K562 (cell line): ENCODE measurements at regions not wholly inside any gene's neighbourhood (a gene's known extent, or its start where the extent isn't known, plus 50 kb on each side); places are given as distances from the start of the nearest gene placed in this dataset.

Experiments
- ATAC-seq: fragments of 200-7000 bp; cut with Tn5 transposase; 3 replicates; pipeline ENCODE4 v1.9.1; 2020; ENCODE audit warnings: moderate library complexity
- BruUV-seq: library from RNA; stranded (reverse); fragments of 400-500 nt; replicated peaks from 2 replicates; lab custom pipeline; 2021; lab: Mats Ljungman, UMichigan
- CTCF ChIA-PET: fragments of 300-600 bp; formaldehyde crosslinking; extraction: SDS; loops from one replicate; lab custom pipeline; 2021; ENCODE audit warnings: low intra/inter-chr PET ratio; lab: Yijun Ruan, JAX
- POLR2A ChIA-PET: fragments of 300-600, 350-650 bp; sonication (Branson Sonifier 250); formaldehyde crosslinking; extraction: SDS; loops from one replicate; lab custom pipeline; 2021; ENCODE audit warnings: antibody characterized with exemption, inconsistent platforms; lab: Yijun Ruan, JAX
- DNase-seq, 4 experiments: peaks; one replicate each; pipeline versions ENCODE4 v3.0.0 to v3.0.0-alpha.2; 2011 to 2018; ENCODE audit warnings: low spot score in 3 of 4, mixed read lengths in 3 of 4; ENCODE audit errors: extremely low read depth in 1 of 4
- FAIRE-seq: peaks from 2 replicates; lab custom pipeline; 2011; peaks lifted over from hg19 to GRCh38; lab: Jason Lieb, UNC
- H2AFZ ChIP-seq: 2 replicates; pipeline ENCODE4 v1.6.0; 2011; ENCODE audit warnings: low read depth, low read length, control low read depth, inconsistent platforms
- H3K27ac ChIP-seq: fragments of 200-600 bp; 3 replicates; pipeline ENCODE4 v1.8.0; 2011; ENCODE audit warnings: low read depth, mild to moderate bottlenecking, control low read depth, inconsistent platforms, low read length, moderate library complexity, mixed read lengths; ENCODE audit errors: extremely low read depth
- H3K27me3 ChIP-seq, 2 experiments: fragments of 300-600 bp in 1 of 2; 2 replicates in 1 of 2; 3 replicates in 1 of 2; pipeline versions ENCODE4 v1.6.0 to v1.8.0; 2011; ENCODE audit warnings: inconsistent platforms in 2 of 2, low read length in 2 of 2, mild to moderate bottlenecking in 1 of 2, mixed read lengths in 1 of 2, moderate library complexity in 1 of 2; ENCODE audit not compliant: control insufficient read depth in 2 of 2, insufficient read depth in 2 of 2
- H3K36me3 ChIP-seq: fragments of 300-600 bp; 3 replicates; pipeline ENCODE4 v1.8.0; 2011; ENCODE audit warnings: mild to moderate bottlenecking, low read length, inconsistent platforms; ENCODE audit not compliant: control insufficient read depth, insufficient read depth
- H3K4me1 ChIP-seq, 2 experiments: fragments of 200-600 bp in 1 of 2; replicated peaks in 1 of 2; 2 replicates in 1 of 2; 3 replicates in 1 of 2; pipeline versions ENCODE4 v1.5.1 to v1.8.0; 2011; ENCODE audit warnings: inconsistent platforms in 2 of 2, low read length in 2 of 2, mild to moderate bottlenecking in 1 of 2, mixed read lengths in 1 of 2, moderate library complexity in 1 of 2; ENCODE audit not compliant: control insufficient read depth in 2 of 2, insufficient read depth in 2 of 2
- H3K4me2 ChIP-seq: 2 replicates; pipeline ENCODE4 v1.6.1; 2011; ENCODE audit warnings: low read length, control low read depth, inconsistent platforms, mixed read lengths; ENCODE audit not compliant: insufficient read depth
- H3K4me3 ChIP-seq: fragments of 200-600 bp; sonication (generic), shearing (Covaris generic); 2 replicates; pipeline ENCODE4 v1.5.1; 2016; ENCODE audit warnings: control low read depth, inconsistent platforms
- H3K79me2 ChIP-seq: fragments of 200-600 bp; 3 replicates; pipeline ENCODE4 v1.8.0; 2011; ENCODE audit warnings: low read length, inconsistent platforms; ENCODE audit not compliant: control insufficient read depth, insufficient read depth
- H3K9ac ChIP-seq, 2 experiments: 2 replicates each; pipeline versions ENCODE4 v1.6.0 to v1.6.1; 2011; ENCODE audit warnings: low read depth in 2 of 2, low read length in 2 of 2, control low read depth in 1 of 2, inconsistent platforms in 1 of 2, mild to moderate bottlenecking in 1 of 2, mixed read lengths in 1 of 2; ENCODE audit not compliant: insufficient read depth in 1 of 2
- H3K9me1 ChIP-seq: one replicate; pipeline ENCODE4 v1.6.0; 2011; ENCODE audit warnings: inconsistent platforms, mild to moderate bottlenecking, low read length, moderate library complexity; ENCODE audit not compliant: control insufficient read depth, insufficient read depth
- H3K9me3 ChIP-seq: replicated peaks from 2 replicates; pipeline ENCODE4 v1.5.1; 2011; ENCODE audit warnings: low read depth, low read length, inconsistent platforms; ENCODE audit not compliant: control insufficient read depth, insufficient read depth
- H4K20me1 ChIP-seq: replicated peaks from 2 replicates; pipeline ENCODE4 v1.6.1; 2011; ENCODE audit warnings: low read length, inconsistent platforms, mixed read lengths; ENCODE audit not compliant: control insufficient read depth, insufficient read depth
- CC2D1A ChIP-seq: fragments of 450-650 bp; IDR thresholded peaks from 2 replicates; pipeline ENCODE4 v1.6.1; 2017; ENCODE audit warnings: mild to moderate bottlenecking
- HNRNPLL ChIP-seq: fragments of 200-400 bp; formaldehyde crosslinking; IDR thresholded peaks from 2 replicates; pipeline ENCODE4 v1.6.1; 2017; ENCODE audit warnings: low read length, low read depth, mild to moderate bottlenecking; ENCODE audit not compliant: poor library complexity, severe bottlenecking
- KDM4B ChIP-seq, 2 experiments: fragments of 450-650 bp in 1 of 2; sonication (generic) in 1 of 2; IDR thresholded peaks; 2 replicates each; pipeline ENCODE4 v1.6.1; 2016 to 2017; ENCODE audit warnings: borderline replicate concordance in 2 of 2, antibody characterized with exemption in 1 of 2, low read depth in 1 of 2, mild to moderate bottlenecking in 1 of 2
- MTF1 ChIP-seq: fragments of 250-450 bp; sonication (Bioruptor Pico); IDR thresholded peaks from 2 replicates; pipeline ENCODE4 v1.9.0; 2021; ENCODE audit warnings: moderate library complexity, mild to moderate bottlenecking, inconsistent platforms, borderline replicate concordance
- NEUROD1 ChIP-seq: fragments of 150-350 bp; IDR thresholded peaks from 2 replicates; pipeline ENCODE4 v1.6.1; 2014; ENCODE audit warnings: borderline replicate concordance, low read length, low read depth; ENCODE audit not compliant: partially characterized antibody
- OTX1 ChIP-seq: fragments of 450-650 bp; formaldehyde crosslinking; IDR thresholded peaks from 2 replicates; pipeline ENCODE4 v1.4.0; 2022; ENCODE audit warnings: mild to moderate bottlenecking
- ZNF586 ChIP-seq: fragments of 450-650 bp; formaldehyde crosslinking; conservative IDR thresholded peaks from 2 replicates; pipeline ENCODE4 v1.4.0; 2020; ENCODE audit warnings: mild to moderate bottlenecking, moderate library complexity
- WGBS: fragments of 100-300 bp; shearing (Covaris generic); methylation state at CpG from one replicate; pipeline ENCODE4 v1.1.6; 2016; ENCODE audit warnings: low coverage, mixed read lengths; ENCODE audit not compliant: insufficient coverage; ENCODE audit errors: missing lambda C conversion rate; 5-methylcytosine and 5-hydroxymethylcytosine counted together
- in situ Hi-C: fragments of 300-500 bp; cut with MboI; formaldehyde crosslinking; loops from 4 replicates; pipeline ENCODE4 v1.15.0; 2018; ENCODE audit warnings: inconsistent platforms, mixed read lengths
- intact Hi-C: fragments of 100-400 bp; cut with micrococcal nuclease; formaldehyde crosslinking; loops from 2 replicates; pipeline ENCODE4 v1.14.2; 2022
- TF ChIP-seq, protein P1 (sequence below), 3 experiments: IDR thresholded peaks in 2 of 3; conservative IDR thresholded peaks in 1 of 3; 2 replicates each; pipeline ENCODE4 v1.5.1; 2011 to 2012; ENCODE audit warnings: low read length in 3 of 3, mild to moderate bottlenecking in 3 of 3, control low read depth in 2 of 3, improper control_type of control experiment in 1 of 3, inconsistent platforms in 1 of 3, low read depth in 1 of 3, mixed read lengths in 1 of 3, moderate library complexity in 1 of 3; ENCODE audit not compliant: insufficient read depth in 2 of 3

DNA sequence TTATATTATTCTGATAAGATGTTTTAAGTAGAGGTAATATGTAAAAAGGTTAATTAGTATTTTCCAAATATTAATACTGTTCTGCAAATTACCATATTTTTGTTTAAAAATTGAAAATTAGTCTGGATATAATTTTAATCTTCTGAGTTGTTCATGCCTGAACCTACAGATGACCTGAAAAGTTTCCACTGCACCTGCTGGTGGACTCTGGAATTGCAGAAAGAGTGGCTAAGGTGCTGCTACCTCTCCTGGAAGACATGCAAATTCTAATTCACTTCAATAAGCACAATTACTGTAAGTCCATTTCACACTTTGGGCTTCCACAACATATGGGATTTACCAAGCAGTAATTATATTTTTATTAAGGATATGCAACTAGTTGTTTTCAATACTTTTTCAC, 77.7 kb upstream of the OLIG3 start:
- Histone ChIP-seq H3K9ac (no peak overlapping the region), H3K4me2 (no peak overlapping the region), H4K20me1 (no peaks in the 10 kb centered on the region), H3K27ac (no peak overlapping the region), H2AFZ (no peak overlapping the region), H3K4me3 (no peak overlapping the region), H3K9me1 (no peaks in the 10 kb centered on the region), H3K27me3 (no peaks in the 10 kb centered on the region; a peak in 1 of 5 replicates), H3K36me3 (no peaks in the 10 kb centered on the region), H3K79me2 (no peaks in the 10 kb centered on the region), H3K4me1 (no peaks in the 10 kb centered on the region), H3K9me3 (no peaks in the 10 kb centered on the region)
- in situ Hi-C loops = no loop called here
- peak; percentile 78 for FAIRE-seq
- ChIA-PET CTCF (no interaction called here), POLR2A (no interaction called here)
- peak; percentile 42 to 63 (median 59) for DNase-seq
- BruUV-seq = no TSS peak
- ATAC-seq = peak; percentile 84
- intact Hi-C loops = loop anchor here (10.0 kb wide), 1 partner anchor 297 kb away; no protein-coding TSS in a partner anchor
- TF ChIP-seq, protein P1, sequence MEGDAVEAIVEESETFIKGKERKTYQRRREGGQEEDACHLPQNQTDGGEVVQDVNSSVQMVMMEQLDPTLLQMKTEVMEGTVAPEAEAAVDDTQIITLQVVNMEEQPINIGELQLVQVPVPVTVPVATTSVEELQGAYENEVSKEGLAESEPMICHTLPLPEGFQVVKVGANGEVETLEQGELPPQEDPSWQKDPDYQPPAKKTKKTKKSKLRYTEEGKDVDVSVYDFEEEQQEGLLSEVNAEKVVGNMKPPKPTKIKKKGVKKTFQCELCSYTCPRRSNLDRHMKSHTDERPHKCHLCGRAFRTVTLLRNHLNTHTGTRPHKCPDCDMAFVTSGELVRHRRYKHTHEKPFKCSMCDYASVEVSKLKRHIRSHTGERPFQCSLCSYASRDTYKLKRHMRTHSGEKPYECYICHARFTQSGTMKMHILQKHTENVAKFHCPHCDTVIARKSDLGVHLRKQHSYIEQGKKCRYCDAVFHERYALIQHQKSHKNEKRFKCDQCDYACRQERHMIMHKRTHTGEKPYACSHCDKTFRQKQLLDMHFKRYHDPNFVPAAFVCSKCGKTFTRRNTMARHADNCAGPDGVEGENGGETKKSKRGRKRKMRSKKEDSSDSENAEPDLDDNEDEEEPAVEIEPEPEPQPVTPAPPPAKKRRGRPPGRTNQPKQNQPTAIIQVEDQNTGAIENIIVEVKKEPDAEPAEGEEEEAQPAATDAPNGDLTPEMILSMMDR (IDR thresholded peaks at IDR 0.05 in 2 of 3, conservative IDR thresholded peaks at IDR 0.05 in 1 of 3; ENCODE audit: insufficient read depth in 2 of 3, low read depth in 1 of 3, low read length in 3 of 3) = peak; percentile 53 to 68 (median 58); a peak in 5 of 6 replicates
- TF ChIP-seq MTF1 (no peak), OTX1 (no peak)

DNA sequence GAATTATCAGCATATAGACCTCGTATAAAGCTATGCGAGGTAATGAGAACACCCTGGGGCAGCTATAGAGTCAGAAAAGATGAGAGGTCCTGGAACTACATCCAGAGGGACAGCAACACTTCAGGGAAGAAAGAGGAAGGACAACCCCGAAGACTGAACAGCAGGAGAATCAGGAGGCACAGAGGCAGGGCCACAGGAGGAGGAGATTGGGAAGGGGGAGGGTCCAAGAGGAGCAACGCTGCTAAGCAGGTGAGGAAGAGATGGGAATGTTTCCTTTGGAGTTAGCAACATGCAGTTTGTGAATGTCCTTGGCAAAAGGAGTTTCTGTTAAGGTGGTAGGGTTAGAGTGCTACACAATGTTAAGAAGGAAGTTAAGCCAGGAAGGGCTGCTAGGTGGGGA, 79.5 kb upstream of the OLIG3 start:
- H3K4me3 ChIP-seq = no peak overlapping the region
- 2% methylated on average over 4 of the region's 4 CpGs for WGBS
- no peak overlapping the region for H3K27ac ChIP-seq
- H3K9me1 ChIP-seq = no peaks in the 10 kb centered on the region
- in situ Hi-C loops = no loop called here
- no peak for FAIRE-seq
- H2AFZ ChIP-seq = no peak overlapping the region
- no peak overlapping the region for H3K4me2 ChIP-seq
- ChIA-PET POLR2A (interaction anchor here (1.4 kb wide), 1 partner anchor 15 kb away, joined by 6 read pairs; no protein-coding TSS in a partner anchor), CTCF (no interaction called here)
- H3K9ac ChIP-seq = no peak overlapping the region
- TF ChIP-seq HNRNPLL (no peak), CC2D1A (no peak), KDM4B (IDR thresholded peaks at IDR 0.05; ENCODE audit: borderline replicate concordance in 2 of 2, low read depth in 1 of 2) (no peak), ZNF586 (CRISPR knock-in tag) (no peak), NEUROD1 (no peak)
- TF ChIP-seq, all 486 proteins: peak for 0
- no peaks in the 10 kb centered on the region for H4K20me1 ChIP-seq
- no peaks in the 10 kb centered on the region for H3K79me2 ChIP-seq
- intact Hi-C loops = loop anchor here (10.0 kb wide), 1 partner anchor 299 kb away; no protein-coding TSS in a partner anchor
- no peaks in the 10 kb centered on the region for H3K4me1 ChIP-seq
- no peaks in the 10 kb centered on the region; a peak in 1 of 5 replicates for H3K27me3 ChIP-seq
- ATAC-seq (no peak), DNase-seq (no peak)
- no peaks in the 10 kb centered on the region for H3K9me3 ChIP-seq
- BruUV-seq = no TSS peak
- no peaks in the 10 kb centered on the region for H3K36me3 ChIP-seq
